Uterus (tissue), 2 donors: ENCODE measurements at regions not wholly inside any gene's neighbourhood (a gene's known extent, or its start where the extent isn't known, plus 50 kb on each side); places are given as distances from the start of the nearest gene placed in this dataset.

Experiments used
- CTCF ChIP-seq, 4 experiments: fragments of 200-600 bp in 2 of 4; fragments of 450-650 bp in 2 of 4; sonication (generic) in 2 of 4; IDR thresholded peaks; one replicate each; pipeline ENCODE4 v1.5.1; 2016 to 2019; ENCODE audit warnings: antibody characterized with exemption in 4 of 4, mild to moderate bottlenecking in 2 of 4, moderate library complexity in 1 of 4
- POLR2A ChIP-seq, 2 donors: fragments of 450-650 bp; IDR thresholded peaks; one replicate each; pipeline ENCODE4 v1.6.1; 2016; ENCODE audit warnings: antibody characterized with exemption in 2 of 2, mild to moderate bottlenecking in 1 of 2, moderate library complexity in 1 of 2

GRCh38 chr4:173990126-173990868, 293.2 kb downstream of the FBXO8 start:
- no peak for TF ChIP-seq POLR2A (IDR thresholded peaks at IDR 0.05)
- TF ChIP-seq CTCF (IDR thresholded peaks at IDR 0.05) = peak; percentile 27 to 56 (median 41)
